GM19035 (cell line): ENCODE measurements at regions not wholly inside any gene's neighbourhood (a gene's known extent, or its start where the extent isn't known, plus 50 kb on each side); places are given as distances from the start of the nearest gene placed in this dataset.
"Not testable (repeated sequence)": the region's sequence is repeated elsewhere in the genome, so short reads cannot be mapped to it uniquely, and the experiment has no call there.

Experiments used
- ATAC-seq: cut with Tn5 transposase; IDR thresholded peaks from one replicate; pipeline ENCODE4 v1.9.1; 2021; ENCODE audit not compliant: unreplicated experiment

DNA sequence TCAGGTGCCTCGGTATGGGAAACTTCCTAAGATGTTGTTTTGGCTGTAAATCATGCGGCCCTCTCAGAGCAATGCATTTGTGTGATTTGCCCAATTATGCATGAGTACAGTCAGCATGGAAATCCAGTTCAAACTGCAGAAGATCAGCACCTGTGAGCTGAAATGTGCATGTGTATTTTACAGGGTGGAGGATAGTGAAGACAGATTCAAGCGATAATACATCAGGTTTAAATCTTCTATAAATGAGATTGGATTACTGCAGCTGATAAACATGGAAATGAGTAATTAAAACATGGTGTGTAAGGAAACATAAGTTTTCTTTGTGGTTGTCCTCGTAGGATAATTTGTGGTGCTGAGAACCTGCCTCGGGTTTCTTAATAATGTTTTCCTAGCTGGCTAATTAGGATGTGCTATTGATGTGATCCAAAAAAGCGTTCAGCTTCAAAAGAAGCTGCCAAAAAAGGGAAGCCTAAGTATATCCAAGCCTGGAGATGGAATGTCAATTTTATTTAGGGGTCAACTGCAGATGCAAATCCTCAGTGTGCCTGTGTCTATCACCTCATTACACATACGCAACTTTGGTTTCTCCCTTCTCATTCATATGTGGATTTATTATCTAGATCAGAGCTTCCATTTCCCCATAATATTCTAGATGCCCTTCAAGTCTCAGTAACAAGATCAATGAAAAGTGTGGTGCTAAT, 117.1 kb upstream of the CCDC28A start:
- no peak for ATAC-seq

- ATAC-seq: no peak
These were observed 116.5 kb upstream of the CCDC28A start for GRCh38 chr6:138657065-138657425.

DNA sequence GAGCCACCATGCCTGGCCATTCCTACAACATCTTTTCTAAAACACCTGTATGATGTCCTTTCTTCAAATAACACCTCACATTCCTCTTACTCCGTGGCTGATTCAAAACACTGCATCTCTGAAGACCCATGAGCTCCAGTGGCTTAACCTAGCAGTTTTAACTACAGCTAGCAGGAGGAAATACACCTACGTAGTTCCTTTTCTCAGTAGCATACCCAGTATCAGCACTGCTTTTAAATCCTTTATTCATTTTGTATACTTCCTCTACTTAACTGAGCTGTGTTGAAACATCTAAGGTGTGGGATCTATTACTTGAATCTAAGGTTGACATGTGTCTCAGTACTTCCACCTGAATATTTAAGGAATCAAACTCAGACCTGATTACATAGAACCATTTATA, 113.6 kb upstream of the CCDC28A start:
- ATAC-seq: no peak

GRCh38 chr6:138662471-138662870, 111.1 kb upstream of the CCDC28A start:
- no peak for ATAC-seq

DNA sequence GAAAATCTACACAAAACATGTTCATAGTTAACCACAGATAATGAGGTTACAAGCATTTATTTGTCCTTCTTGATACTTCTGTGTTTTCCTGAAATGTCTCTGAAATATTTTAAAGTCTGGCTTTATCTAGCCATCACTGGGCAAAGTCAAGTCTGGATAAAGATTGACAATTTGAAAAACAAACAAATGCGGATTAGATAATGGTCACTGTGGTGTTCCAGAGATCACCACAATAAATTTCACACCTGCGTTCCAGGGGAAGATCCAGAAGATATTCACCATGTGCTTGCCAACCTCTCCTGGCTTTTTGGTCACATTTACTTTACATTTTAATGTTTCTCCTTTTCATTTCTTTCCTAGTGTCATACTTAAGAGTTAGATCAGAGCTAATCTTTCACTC, 109.7 kb upstream of the CCDC28A start:
- ATAC-seq: no peak

GRCh38 chr6:138664745-138665144, 108.8 kb upstream of the CCDC28A start:
- no peak for ATAC-seq

- no peak for ATAC-seq
These were observed 106.9 kb upstream of the CCDC28A start for GRCh38 chr6:138666636-138667035.

DNA sequence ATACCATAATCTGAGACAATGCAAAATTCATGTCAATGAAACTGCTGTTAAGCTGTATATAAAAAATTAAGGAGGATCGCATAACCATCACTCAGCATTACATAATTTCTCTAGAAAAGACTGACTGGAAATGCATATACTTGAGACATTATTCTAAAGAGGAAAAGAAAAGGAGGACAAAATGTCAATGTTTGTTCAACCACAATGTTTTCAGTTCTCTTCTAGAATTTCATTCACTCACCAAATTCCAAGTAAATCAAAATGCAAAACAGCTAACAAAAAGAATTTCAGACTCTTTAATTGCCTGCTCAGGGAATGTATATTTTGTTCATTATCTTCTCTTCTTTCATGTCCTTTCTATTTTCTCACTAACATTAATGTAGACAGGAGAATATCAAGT, 106.2 kb upstream of the CCDC28A start:
- ATAC-seq: no peak

DNA sequence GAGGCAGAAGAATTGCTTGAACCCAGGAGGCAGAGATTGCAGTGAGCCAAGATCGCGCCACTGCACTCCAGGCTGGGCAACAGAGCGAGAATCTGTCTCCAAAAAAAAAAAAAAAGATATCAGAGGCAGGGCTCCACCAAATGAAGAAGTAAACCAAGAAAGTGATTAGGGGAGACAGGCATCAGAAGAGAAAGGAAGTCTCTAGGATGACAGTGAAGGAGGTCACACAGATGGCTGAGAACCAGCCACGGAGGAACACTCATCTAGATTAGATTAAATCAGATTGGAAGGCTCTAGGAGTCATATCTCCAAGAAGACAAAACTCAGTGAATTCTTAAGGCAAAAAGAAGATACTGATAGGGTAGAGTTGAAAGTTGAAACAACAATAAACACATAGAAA, 102.2 kb upstream of the CCDC28A start:
- ATAC-seq: no peak

- ATAC-seq: no peak
These were observed 100.1 kb upstream of the CCDC28A start for GRCh38 chr6:138673346-138674014.

- not testable (repeated sequence) for ATAC-seq
These were observed 99.1 kb upstream of the CCDC28A start for GRCh38 chr6:138674444-138674843.

DNA sequence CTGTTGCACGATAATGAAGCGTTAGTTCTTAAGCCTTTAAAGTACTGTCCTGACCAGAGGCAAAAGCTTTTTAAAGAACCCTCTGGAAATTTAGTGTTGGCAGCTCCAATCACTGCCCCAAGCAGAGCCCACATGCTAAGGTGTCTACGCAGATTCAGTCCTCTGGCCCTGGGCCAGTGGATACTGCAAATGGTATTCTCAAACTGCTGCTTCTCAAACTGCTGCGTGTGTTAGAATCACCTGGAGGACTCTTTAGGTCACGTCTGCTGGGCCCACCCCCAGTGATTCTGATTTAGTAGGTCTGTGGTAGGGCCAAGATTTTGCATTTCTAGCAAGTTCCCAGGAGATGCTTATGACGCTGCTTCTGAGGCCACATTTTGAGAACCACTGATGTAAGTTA, 96.0 kb upstream of the CCDC28A start:
- no peak for ATAC-seq

GRCh38 chr6:138678168-138678567, 95.4 kb upstream of the CCDC28A start:
- ATAC-seq: no peak

DNA sequence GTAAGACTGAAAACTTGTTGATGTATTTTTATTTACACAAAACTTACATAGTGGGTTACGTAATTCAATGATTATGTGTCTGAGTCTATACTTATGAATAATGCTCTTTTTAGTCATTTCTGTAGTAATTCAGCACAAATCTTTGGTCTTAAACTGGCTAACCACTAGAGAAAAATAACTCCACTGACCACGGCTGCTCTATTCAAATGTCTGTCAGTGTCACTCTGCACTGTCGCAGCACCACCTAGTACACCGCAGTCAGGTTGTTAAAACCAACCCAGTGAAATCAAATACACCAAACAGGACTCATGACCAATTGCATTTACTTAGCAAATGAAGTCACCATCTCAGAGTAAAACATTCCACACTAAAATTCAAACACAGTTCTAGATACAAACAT, 93.5 kb upstream of the CCDC28A start:
- no peak for ATAC-seq

GRCh38 chr6:138681627-138682026, 91.9 kb upstream of the CCDC28A start:
- no peak for ATAC-seq

DNA sequence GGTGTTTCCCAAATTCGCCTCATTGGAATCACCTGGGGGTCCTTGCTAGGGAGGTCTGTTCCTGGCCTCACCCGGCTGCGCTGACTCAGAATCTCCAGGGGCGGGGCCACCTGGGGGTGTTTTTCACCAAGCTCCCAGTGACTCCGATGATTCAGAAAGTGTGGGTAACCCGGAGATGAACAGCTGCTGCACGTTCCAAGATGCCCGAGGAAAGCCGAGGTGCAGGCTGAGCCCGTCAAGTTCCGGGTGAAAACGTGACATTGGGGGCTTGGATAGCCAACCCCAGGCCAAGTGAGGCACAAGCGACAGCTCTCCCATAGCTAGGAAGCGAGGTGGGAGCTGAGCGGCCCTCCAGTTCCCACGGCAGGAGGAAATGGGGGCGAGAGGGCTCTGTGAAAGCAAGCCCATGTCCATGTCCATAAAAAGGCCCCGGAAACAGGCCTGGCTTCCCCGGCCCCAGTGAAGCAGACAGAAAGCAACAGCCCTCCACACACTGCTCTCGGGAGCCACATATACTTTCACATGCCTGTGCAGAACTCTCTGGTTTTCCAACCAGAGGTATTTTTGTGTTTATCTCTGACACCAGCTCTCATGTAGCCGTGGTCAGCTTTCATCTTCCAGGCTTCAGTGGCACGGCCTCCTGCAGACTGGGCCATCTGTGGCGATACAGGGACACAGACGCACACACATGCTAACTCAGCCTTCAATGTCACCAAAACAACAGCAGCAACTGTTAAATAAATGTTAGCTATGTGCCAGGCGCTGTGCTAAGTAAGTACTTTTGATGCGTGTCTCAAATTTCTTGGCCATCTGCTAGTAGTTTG, 90.7 kb upstream of the CCDC28A start:
- no peak for ATAC-seq

DNA sequence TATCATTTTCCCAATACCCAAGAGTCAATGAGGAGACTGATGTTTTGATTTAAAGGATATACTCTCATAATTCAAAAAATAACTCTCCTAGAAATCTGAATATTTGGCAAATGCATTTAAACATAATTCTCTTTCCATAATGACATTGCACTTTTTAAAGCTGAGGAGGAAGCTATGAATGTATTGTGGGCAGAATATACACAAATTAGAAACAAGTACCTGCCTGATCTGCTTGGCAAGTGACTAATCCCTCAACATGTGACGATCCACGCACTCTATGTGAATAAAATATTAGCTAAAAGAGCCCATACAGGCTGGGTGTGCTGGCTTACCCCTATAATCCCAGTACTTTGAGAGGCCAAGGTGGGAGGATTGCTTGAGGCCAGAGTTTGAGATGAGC, 88.3 kb upstream of the CCDC28A start:
- ATAC-seq: no peak

- no peak for ATAC-seq
These were observed 87.8 kb upstream of the CCDC28A start for GRCh38 chr6:138685781-138686180.

DNA sequence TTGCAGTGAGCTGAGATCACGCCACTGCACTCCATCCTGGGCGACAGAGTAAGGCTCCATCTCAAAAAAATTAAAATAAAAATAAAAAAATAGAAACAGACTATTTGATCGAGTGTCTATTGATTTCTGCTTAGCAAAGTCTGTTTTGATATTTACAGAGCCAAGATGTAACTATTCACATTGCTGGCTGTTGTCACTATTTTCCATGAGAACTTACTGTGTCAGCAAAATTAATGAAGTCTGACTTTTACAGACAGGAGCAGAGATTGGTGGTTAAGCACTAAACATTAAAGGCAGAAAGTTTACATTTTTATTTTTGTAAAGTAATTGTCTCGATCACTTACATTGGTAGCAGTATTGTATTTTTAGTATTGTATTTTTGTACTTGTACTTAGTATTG, 85.0 kb upstream of the CCDC28A start:
- ATAC-seq: no peak

GRCh38 chr6:138689849-138690248, 83.7 kb upstream of the CCDC28A start:
- no peak for ATAC-seq

- ATAC-seq: no peak
These were observed 82.5 kb upstream of the CCDC28A start for GRCh38 chr6:138690975-138691594.
